Liver (tissue), 3 donors: ENCODE measurements at regions not wholly inside any gene's neighbourhood (a gene's known extent, or its start where the extent isn't known, plus 50 kb on each side); places are given as distances from the start of the nearest gene placed in this dataset.

Source experiments
- CTCF ChIP-seq: fragments of 150-350 bp; IDR thresholded peaks from 2 replicates; pipeline ENCODE4 v1.5.1; 2017; ENCODE audit warnings: improper control_type of control experiment, low read depth, low read length; ENCODE audit not compliant: missing input control
- GABPA ChIP-seq, 2 donors: IDR thresholded peaks in 1 of 2; conservative IDR thresholded peaks in 1 of 2; 2 replicates each; pipeline ENCODE4 v1.6.1; 2016; ENCODE audit warnings: antibody characterized with exemption in 2 of 2, mild to moderate bottlenecking in 1 of 2, moderate library complexity in 1 of 2
- JUND ChIP-seq, 2 donors: IDR thresholded peaks; 2 replicates each; pipeline ENCODE4 v1.6.1; 2016; ENCODE audit warnings: antibody characterized with exemption in 2 of 2
- MAX ChIP-seq: IDR thresholded peaks from 2 replicates; pipeline ENCODE4 v1.6.1; 2016; ENCODE audit warnings: antibody characterized with exemption
- RAD21 ChIP-seq, 2 donors: IDR thresholded peaks; 2 replicates each; pipeline ENCODE4 v1.6.1; 2016; ENCODE audit warnings: antibody characterized with exemption in 2 of 2, mild to moderate bottlenecking in 2 of 2
- REST ChIP-seq: IDR thresholded peaks from 2 replicates; pipeline ENCODE4 v1.6.1; 2016; ENCODE audit warnings: antibody characterized with exemption, mild to moderate bottlenecking
- RXRA ChIP-seq, 2 donors: IDR thresholded peaks; 2 replicates each; pipeline ENCODE4 v1.6.1; 2017 to 2018; ENCODE audit warnings: antibody characterized with exemption in 2 of 2, mild to moderate bottlenecking in 1 of 2
- TAF1 ChIP-seq: conservative IDR thresholded peaks from 2 replicates; pipeline ENCODE4 v1.6.1; 2016; ENCODE audit warnings: antibody characterized with exemption, mild to moderate bottlenecking
- YY1 ChIP-seq: IDR thresholded peaks from 2 replicates; pipeline ENCODE4 v1.6.1; 2016; ENCODE audit warnings: antibody characterized with exemption, mild to moderate bottlenecking
- ZBTB33 ChIP-seq: IDR thresholded peaks from 2 replicates; pipeline ENCODE4 v1.6.1; 2016; ENCODE audit warnings: antibody characterized with exemption
- TF ChIP-seq, protein P1 (sequence below): IDR thresholded peaks from 2 replicates; pipeline ENCODE4 v1.6.1; 2016; ENCODE audit warnings: antibody characterized with exemption
- donor health status: healthy.
- donor health status: healthy.

- TF ChIP-seq CTCF (no peak), RAD21 (IDR thresholded peaks at IDR 0.05) (no peak), GABPA (IDR thresholded peaks at IDR 0.05 in 1 of 2, conservative IDR thresholded peaks at IDR 0.05 in 1 of 2) (no peak), RXRA (IDR thresholded peaks at IDR 0.05) (no peak), JUND (IDR thresholded peaks at IDR 0.05) (no peak), ZBTB33 (no peak), YY1 (no peak), REST (no peak), TAF1 (no peak), MAX (no peak)
- TF ChIP-seq, protein P1, sequence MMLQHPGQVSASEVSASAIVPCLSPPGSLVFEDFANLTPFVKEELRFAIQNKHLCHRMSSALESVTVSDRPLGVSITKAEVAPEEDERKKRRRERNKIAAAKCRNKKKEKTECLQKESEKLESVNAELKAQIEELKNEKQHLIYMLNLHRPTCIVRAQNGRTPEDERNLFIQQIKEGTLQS: no peak
These were observed 104.7 kb downstream of the PDGFA start for GRCh38 chr7:414681-415560.
